ENCODE measurements at regions not wholly inside any gene's neighbourhood (a gene's known extent, or its start where the extent isn't known, plus 50 kb on each side); places are given as distances from the start of the nearest gene placed in this dataset.
"Not testable (repeated sequence)": the region's sequence is repeated elsewhere in the genome, so short reads cannot be mapped to it uniquely, and the experiment has no call there.

DNA sequence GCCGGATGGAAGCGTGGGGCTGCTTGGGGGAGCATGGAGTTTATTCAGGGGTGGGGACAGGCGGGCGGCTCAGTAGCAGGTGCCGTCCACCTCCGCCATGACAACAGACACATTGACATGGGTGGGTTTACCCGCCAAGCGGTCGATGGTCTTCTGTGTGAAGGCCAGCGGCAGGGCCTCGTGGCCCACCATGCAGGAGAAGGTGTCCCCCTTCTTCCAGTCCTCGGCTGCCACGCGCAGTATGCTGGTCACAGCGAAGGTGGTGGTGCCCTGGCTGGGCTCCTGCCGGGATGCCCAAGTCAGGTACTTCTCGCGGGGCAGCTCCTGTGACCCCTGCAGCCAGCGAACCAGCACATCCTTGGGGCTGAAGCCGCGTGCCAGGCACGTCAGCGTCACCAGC, 180.7 kb downstream of the TMEM121 start:
- TF ChIP-seq, protein P1, sequence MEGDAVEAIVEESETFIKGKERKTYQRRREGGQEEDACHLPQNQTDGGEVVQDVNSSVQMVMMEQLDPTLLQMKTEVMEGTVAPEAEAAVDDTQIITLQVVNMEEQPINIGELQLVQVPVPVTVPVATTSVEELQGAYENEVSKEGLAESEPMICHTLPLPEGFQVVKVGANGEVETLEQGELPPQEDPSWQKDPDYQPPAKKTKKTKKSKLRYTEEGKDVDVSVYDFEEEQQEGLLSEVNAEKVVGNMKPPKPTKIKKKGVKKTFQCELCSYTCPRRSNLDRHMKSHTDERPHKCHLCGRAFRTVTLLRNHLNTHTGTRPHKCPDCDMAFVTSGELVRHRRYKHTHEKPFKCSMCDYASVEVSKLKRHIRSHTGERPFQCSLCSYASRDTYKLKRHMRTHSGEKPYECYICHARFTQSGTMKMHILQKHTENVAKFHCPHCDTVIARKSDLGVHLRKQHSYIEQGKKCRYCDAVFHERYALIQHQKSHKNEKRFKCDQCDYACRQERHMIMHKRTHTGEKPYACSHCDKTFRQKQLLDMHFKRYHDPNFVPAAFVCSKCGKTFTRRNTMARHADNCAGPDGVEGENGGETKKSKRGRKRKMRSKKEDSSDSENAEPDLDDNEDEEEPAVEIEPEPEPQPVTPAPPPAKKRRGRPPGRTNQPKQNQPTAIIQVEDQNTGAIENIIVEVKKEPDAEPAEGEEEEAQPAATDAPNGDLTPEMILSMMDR (IDR thresholded peaks at IDR 0.05): not testable (repeated sequence)
- TF ChIP-seq POLR2A (IDR thresholded peaks at IDR 0.05): not testable (repeated sequence)

All from heart left ventricle (tissue), 13 donors.